ENCODE measurements at regions not wholly inside any gene's neighbourhood (a gene's known extent, or its start where the extent isn't known, plus 50 kb on each side); places are given as distances from the start of the nearest gene placed in this dataset.

GRCh38 chr16:5502944-5503343 lies 405.3 kb upstream of the EEF2KMT start:
- no peak for DNase-seq (ENCODE audit: low read depth in 2 of 2)

GRCh38 chr16:5502467-5502869 lies 404.9 kb upstream of the EEF2KMT start:
- no peak for DNase-seq (ENCODE audit: low read depth in 2 of 2)

- no peak for DNase-seq (ENCODE audit: low read depth in 2 of 2)
These were observed 402.9 kb upstream of the EEF2KMT start for GRCh38 chr16:5500526-5500925.

GRCh38 chr16:5498562-5498961 lies 401.0 kb upstream of the EEF2KMT start:
- no peak for DNase-seq (ENCODE audit: low read depth in 2 of 2)

- no peak for DNase-seq (ENCODE audit: low read depth in 2 of 2)
These were observed 398.4 kb upstream of the EEF2KMT start for GRCh38 chr16:5496013-5496412.

- DNase-seq (ENCODE audit: low read depth in 2 of 2) = no peak
These were observed 392.9 kb upstream of the EEF2KMT start for GRCh38 chr16:5490499-5490898.

- DNase-seq (ENCODE audit: low read depth in 2 of 2) = no peak
These were observed 391.0 kb upstream of the EEF2KMT start for GRCh38 chr16:5488581-5488980.

- no peak for DNase-seq (ENCODE audit: low read depth in 2 of 2)
These were observed 390.1 kb upstream of the EEF2KMT start for GRCh38 chr16:5487728-5488127.

- DNase-seq (ENCODE audit: low read depth in 2 of 2) = no peak
These were observed 384.7 kb upstream of the EEF2KMT start for GRCh38 chr16:5482256-5482655.

- no peak for DNase-seq (ENCODE audit: low read depth in 2 of 2)
These were observed 383.0 kb upstream of the EEF2KMT start for GRCh38 chr16:5480431-5481195.

- no peak for DNase-seq (ENCODE audit: low read depth in 2 of 2)
These were observed 382.3 kb upstream of the EEF2KMT start for GRCh38 chr16:5479926-5480325.

GRCh38 chr16:5478036-5478435 lies 380.4 kb upstream of the EEF2KMT start:
- no peak for DNase-seq (ENCODE audit: low read depth in 2 of 2)

GRCh38 chr16:5477251-5477650 lies 379.7 kb upstream of the EEF2KMT start:
- DNase-seq (ENCODE audit: low read depth in 2 of 2) = no peak

- DNase-seq (ENCODE audit: low read depth in 2 of 2) = no peak
These were observed 375.0 kb upstream of the EEF2KMT start for GRCh38 chr16:5472552-5472951.

GRCh38 chr16:5468488-5468887 lies 370.9 kb upstream of the EEF2KMT start:
- DNase-seq (ENCODE audit: low read depth in 2 of 2) = no peak

GRCh38 chr16:5467552-5467951 lies 370.0 kb upstream of the EEF2KMT start:
- DNase-seq (ENCODE audit: low read depth in 2 of 2) = no peak

GRCh38 chr16:5466551-5466950 lies 369.0 kb upstream of the EEF2KMT start:
- no peak for DNase-seq (ENCODE audit: low read depth in 2 of 2)

- no peak for DNase-seq (ENCODE audit: low read depth in 2 of 2)
These were observed 368.1 kb upstream of the EEF2KMT start for GRCh38 chr16:5465714-5466113.

- no peak for DNase-seq (ENCODE audit: low read depth in 2 of 2)
These were observed 366.2 kb upstream of the EEF2KMT start for GRCh38 chr16:5463820-5464219.

GRCh38 chr16:5461574-5461973 lies 364.0 kb upstream of the EEF2KMT start:
- DNase-seq (ENCODE audit: low read depth in 2 of 2) = no peak

GRCh38 chr16:5461141-5461540 lies 363.5 kb upstream of the EEF2KMT start:
- DNase-seq (ENCODE audit: low read depth in 2 of 2) = no peak

GRCh38 chr16:5460701-5461100 lies 363.1 kb upstream of the EEF2KMT start:
- no peak for DNase-seq (ENCODE audit: low read depth in 2 of 2)

- no peak for DNase-seq (ENCODE audit: low read depth in 2 of 2)
These were observed 362.3 kb upstream of the EEF2KMT start for GRCh38 chr16:5459863-5460262.

GRCh38 chr16:5455110-5455509 lies 357.5 kb upstream of the EEF2KMT start:
- DNase-seq (ENCODE audit: low read depth in 2 of 2) = no peak
